ENCODE measurements at regions not wholly inside any gene's neighbourhood (a gene's known extent, or its start where the extent isn't known, plus 50 kb on each side); places are given as distances from the start of the nearest gene placed in this dataset.

GRCh38 chr3:95939235-95939809, 875.1 kb upstream of the EPHA6 start:
- TF ChIP-seq GATA2 (IDR thresholded peaks at IDR 0.05; ENCODE audit: low read depth, low read length) (no peak), GATA3 (IDR thresholded peaks at IDR 0.05; ENCODE audit: low read depth, low read length) (no peak)
